ENCODE measurements at regions not wholly inside any gene's neighbourhood (a gene's known extent, or its start where the extent isn't known, plus 50 kb on each side); places are given as distances from the start of the nearest gene placed in this dataset.

DNA sequence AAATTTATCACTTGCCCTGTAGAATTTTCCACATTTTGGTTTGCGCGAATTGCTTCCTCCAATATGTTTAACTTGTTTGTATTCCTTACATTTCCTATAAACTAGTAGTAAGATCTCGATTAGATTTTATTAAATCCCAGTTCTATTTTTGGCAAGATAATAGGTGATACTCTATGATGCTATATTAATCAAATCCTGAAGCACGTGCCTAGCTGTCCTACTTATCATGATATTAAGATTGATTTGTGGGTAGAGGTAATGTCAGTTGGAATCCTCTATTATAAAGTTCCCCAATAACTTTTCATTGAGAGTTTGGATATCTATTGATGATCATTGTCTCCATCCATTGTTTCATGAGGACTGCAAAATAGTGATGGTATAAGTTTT is 82.8 kb upstream of the RIPOR2 start:
- TF ChIP-seq, protein P1, sequence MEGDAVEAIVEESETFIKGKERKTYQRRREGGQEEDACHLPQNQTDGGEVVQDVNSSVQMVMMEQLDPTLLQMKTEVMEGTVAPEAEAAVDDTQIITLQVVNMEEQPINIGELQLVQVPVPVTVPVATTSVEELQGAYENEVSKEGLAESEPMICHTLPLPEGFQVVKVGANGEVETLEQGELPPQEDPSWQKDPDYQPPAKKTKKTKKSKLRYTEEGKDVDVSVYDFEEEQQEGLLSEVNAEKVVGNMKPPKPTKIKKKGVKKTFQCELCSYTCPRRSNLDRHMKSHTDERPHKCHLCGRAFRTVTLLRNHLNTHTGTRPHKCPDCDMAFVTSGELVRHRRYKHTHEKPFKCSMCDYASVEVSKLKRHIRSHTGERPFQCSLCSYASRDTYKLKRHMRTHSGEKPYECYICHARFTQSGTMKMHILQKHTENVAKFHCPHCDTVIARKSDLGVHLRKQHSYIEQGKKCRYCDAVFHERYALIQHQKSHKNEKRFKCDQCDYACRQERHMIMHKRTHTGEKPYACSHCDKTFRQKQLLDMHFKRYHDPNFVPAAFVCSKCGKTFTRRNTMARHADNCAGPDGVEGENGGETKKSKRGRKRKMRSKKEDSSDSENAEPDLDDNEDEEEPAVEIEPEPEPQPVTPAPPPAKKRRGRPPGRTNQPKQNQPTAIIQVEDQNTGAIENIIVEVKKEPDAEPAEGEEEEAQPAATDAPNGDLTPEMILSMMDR (IDR thresholded peaks at IDR 0.05; ENCODE audit: low read depth, low read length): no peak
- DNase-seq (ENCODE audit: extremely low read depth, low read depth): no peak

DNA sequence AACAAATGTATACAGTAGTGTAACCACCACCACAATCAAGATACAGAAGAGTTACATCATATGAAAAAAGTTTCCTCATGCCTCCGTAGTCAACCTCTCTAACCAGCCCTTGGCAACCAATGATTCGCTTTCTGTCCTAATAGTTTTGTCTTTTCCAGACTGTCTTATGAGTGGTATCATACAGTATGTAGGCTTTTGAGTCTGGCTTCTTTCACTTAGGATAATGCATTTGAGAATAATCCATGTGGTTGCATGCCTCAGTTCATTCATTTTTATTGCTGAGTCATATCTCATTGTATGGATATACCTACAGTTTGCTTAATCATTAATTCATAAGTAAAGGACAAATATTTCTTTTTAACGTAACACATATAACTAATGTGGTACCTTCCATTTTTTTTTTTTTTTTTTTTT is 86.4 kb upstream of the RIPOR2 start:
- TF ChIP-seq, protein P1 (IDR thresholded peaks at IDR 0.05; ENCODE audit: low read depth, low read length): no peak
- peak; percentile 63 for DNase-seq (ENCODE audit: extremely low read depth, low read depth)

DNA sequence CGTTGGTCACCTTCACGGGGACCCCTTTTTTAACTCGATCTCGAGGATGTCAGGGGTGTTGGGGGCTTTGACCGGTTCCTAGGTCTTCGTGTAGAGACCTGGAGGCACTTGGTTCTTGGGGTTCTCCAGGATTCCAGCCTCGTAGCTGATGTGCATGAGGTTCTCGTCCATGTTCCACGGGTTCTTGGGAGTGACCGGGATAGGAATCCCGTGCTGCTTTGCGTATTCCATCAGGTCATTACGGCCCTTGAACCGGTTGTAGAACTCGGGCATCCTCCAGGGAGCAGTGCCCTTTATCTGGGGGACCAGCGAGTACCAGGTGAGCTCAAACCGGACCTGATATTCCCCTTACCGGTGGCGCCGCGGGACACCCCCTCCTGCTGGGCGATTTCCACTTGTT is 88.0 kb upstream of the RIPOR2 start:
- no peak for DNase-seq (ENCODE audit: extremely low read depth, low read depth)
- TF ChIP-seq, protein P1 (IDR thresholded peaks at IDR 0.05; ENCODE audit: low read depth, low read length): no peak

DNA sequence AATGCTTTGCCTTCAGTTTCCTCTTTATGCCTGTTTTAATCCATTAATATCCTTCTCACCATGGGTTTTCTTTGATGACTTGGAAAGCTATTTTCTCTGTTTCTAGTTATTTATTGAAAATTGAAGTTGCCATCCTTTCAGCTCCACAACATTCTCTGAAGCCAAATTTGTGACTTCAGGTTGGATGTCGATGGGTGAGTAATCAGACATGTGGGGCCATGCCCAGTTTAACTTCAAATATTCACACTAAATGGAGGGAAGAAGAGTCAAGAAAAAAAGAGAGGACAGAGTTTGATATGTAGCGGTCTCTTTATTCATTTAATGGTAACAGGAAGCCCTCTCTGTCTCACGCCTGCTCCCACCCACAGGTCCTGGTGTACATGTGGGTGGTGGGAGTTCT is 89.1 kb upstream of the RIPOR2 start:
- TF ChIP-seq, protein P1 (IDR thresholded peaks at IDR 0.05; ENCODE audit: low read depth, low read length): no peak
- no peak for DNase-seq (ENCODE audit: extremely low read depth, low read depth)

DNA sequence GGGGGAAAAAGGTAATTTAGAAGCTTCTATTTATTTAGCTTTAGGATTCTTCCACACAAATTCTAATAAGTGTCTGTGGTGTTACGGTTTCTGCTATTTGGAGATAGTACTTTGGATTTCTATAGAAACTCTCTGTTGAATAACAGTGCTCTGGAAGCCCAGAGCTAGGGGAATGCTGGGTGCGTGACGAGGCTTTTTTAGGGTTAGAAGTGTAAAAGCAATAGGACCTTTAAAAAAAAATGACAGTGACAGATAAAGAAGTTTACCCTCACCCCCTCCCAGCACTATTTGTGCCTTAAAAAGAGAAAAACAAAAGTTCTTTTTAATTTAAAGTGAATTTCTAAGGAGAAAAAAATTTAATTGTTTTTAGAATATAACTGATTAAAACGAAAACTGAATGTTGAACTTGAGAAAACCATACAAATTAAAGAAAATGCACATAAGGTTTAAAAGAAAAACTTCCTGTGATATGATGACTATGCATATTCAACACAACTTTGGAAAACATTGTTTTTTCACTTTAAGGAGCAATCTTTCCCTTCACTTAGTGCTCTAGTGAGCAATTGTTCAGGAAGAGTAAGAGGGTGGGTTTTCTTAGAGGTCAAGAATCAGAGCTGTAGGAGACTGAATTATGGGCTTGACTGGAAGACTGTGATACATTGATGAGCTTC is 89.6 kb upstream of the RIPOR2 start:
- no peak for DNase-seq (ENCODE audit: extremely low read depth, low read depth)
- TF ChIP-seq, protein P1 (IDR thresholded peaks at IDR 0.05; ENCODE audit: low read depth, low read length): no peak

DNA sequence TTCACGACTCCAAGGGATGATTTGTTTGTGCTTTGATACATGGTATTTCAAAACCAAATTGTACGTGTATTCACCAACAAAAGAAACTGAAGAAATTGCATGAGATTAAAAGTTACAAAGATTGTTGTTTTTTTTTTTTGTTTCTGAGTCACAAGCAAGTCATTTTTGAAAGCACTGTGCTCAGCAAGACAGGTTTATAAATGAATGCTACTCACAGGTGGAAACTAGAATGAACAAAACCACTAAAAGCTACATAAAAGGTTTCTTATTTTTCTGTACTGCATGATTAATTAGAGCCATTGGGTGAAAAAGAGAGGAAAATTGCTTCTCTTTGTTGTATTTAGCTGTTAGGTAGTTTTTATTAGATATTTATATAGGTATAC is 90.2 kb upstream of the RIPOR2 start:
- TF ChIP-seq, protein P1 (IDR thresholded peaks at IDR 0.05; ENCODE audit: low read depth, low read length): no peak
- DNase-seq (ENCODE audit: extremely low read depth, low read depth): no peak

DNA sequence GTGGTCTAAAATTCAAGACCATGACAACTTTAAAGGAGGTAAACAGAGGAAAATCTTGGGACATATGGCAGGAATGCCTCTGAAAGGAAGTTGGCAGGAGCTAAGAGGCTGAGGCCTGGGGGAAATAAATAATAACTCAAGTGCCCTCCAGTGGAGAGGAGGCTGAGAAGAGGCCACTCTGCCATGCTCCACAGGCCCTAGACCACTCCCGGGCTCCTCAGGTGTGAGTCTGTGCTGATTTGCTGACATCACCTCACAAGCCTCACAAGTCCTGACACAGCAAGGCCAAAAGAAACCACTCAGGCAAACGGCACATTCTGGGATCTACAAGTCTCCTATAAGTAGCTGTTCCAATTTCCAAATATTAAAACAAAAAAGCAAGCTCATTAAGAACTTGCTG is 91.0 kb upstream of the RIPOR2 start:
- DNase-seq (ENCODE audit: extremely low read depth, low read depth): no peak
- TF ChIP-seq, protein P1 (IDR thresholded peaks at IDR 0.05; ENCODE audit: low read depth, low read length): no peak; the same call in 1 of the 2 replicates
